Retinal pigment epithelial cell (primary cell): ENCODE measurements at regions not wholly inside any gene's neighbourhood (a gene's known extent, or its start where the extent isn't known, plus 50 kb on each side); places are given as distances from the start of the nearest gene placed in this dataset.

Experiments used
- DNase-seq: peaks from one replicate; pipeline ENCODE4 v3.0.0-alpha.2; 2010; ENCODE audit warnings: low read depth
- H3K4me3 ChIP-seq: 2 replicates; pipeline ENCODE4 v1.5.1; 2011; ENCODE audit warnings: mild to moderate bottlenecking, low read length, control low read depth, moderate library complexity
- CTCF ChIP-seq: conservative IDR thresholded peaks from 2 replicates; pipeline ENCODE4 v1.5.1; 2011; ENCODE audit warnings: low read depth, low read length, control low read depth, inconsistent platforms

- no peak for TF ChIP-seq CTCF
- DNase-seq, result no peak
- H3K4me3 ChIP-seq, result no peak overlapping the region
Measured at GRCh38 chr18:73009691-73010090, 141.9 kb upstream of the NETO1 start.

GRCh38 chr18:73007915-73008308, 140.1 kb upstream of the NETO1 start:
- no peak for TF ChIP-seq CTCF
- H3K4me3 ChIP-seq, result no peak overlapping the region
- DNase-seq, result no peak

GRCh38 chr18:73007195-73007914, 139.6 kb upstream of the NETO1 start:
- TF ChIP-seq CTCF, result no peak
- DNase-seq, result no peak

GRCh38 chr18:73006331-73006730, 138.5 kb upstream of the NETO1 start:
- no peak for DNase-seq
- no peak overlapping the region for H3K4me3 ChIP-seq
- no peak for TF ChIP-seq CTCF

More at GRCh38 chr18:73007195-73007914, 139.6 kb upstream of the NETO1 start:
- H3K4me3 ChIP-seq, result no peak overlapping the region

- DNase-seq, result no peak
- TF ChIP-seq CTCF, result no peak
- no peak overlapping the region for H3K4me3 ChIP-seq
Measured at GRCh38 chr18:73004260-73004659, 136.5 kb upstream of the NETO1 start.

GRCh38 chr18:72999971-73000607, 132.3 kb upstream of the NETO1 start:
- DNase-seq, result no peak
- H3K4me3 ChIP-seq, result no peak overlapping the region
- no peak for TF ChIP-seq CTCF

- TF ChIP-seq CTCF, result no peak
- H3K4me3 ChIP-seq, result no peak overlapping the region
- DNase-seq, result no peak
Measured at GRCh38 chr18:72995558-72995957, 127.8 kb upstream of the NETO1 start.
